Chondrocyte (in vitro differentiated cells): ENCODE measurements at regions not wholly inside any gene's neighbourhood (a gene's known extent, or its start where the extent isn't known, plus 50 kb on each side); places are given as distances from the start of the nearest gene placed in this dataset.
"Not testable (repeated sequence)": the region's sequence is repeated elsewhere in the genome, so short reads cannot be mapped to it uniquely, and the experiment has no call there.

Source experiments
- DNase-seq: peaks from one replicate; pipeline ENCODE4 v3.0.0; 2021; ENCODE audit warnings: mixed read lengths, low spot score
- H3K27ac Mint-ChIP-seq: one replicate; pipeline ENCODE4 v1.8.0; 2021; ENCODE audit warnings: mild to moderate bottlenecking, moderate library complexity, mixed read lengths; ENCODE audit not compliant: unreplicated experiment
- H3K27me3 Mint-ChIP-seq: 2 replicates; pipeline ENCODE4 v1.8.0; 2021; ENCODE audit warnings: low read depth, mixed read lengths
- H3K36me3 Mint-ChIP-seq: 2 replicates; pipeline ENCODE4 v1.8.0; 2021; ENCODE audit warnings: low read depth, mixed read lengths
- H3K4me1 Mint-ChIP-seq: 2 replicates; pipeline ENCODE4 v1.8.0; 2021; ENCODE audit warnings: low read depth, mild to moderate bottlenecking, mixed read lengths
- H3K4me3 Mint-ChIP-seq: one replicate; pipeline ENCODE4 v1.8.0; 2021; ENCODE audit warnings: mild to moderate bottlenecking, moderate library complexity, mixed read lengths; ENCODE audit not compliant: unreplicated experiment
- H3K9me3 Mint-ChIP-seq: 2 replicates; pipeline ENCODE4 v1.8.0; 2021; ENCODE audit warnings: low read depth, mixed read lengths
- TF ChIP-seq, protein P1 (sequence below): fragments of 200-600 bp; sonication (generic); IDR thresholded peaks from 2 replicates; pipeline ENCODE4 v1.5.0; 2021; ENCODE audit warnings: antibody characterized with exemption, mild to moderate bottlenecking, moderate library complexity

DNA sequence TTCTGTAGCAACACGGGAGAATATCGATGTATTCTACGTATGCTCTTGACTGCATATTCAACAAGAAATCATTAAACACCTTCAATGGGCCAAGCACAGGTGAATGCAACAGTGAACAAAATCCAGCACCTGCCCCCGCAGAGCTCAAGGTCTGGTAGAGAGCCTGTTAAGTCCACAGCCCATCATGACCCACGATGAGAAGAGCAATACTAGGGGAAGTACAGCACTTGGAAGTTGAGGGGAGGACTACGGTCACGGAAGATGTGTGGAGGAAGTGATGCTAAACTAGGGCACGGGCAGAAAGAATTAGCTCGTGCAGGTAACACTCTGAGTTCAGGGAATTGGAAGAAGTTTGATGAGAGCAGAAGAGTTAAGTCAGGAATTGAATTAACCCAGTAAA lies 253.6 kb downstream of the HAPSTR1 start:
- peaks cover 15% of the 10 kb centered on the region for H3K9me3 Mint-ChIP-seq
- no peaks in the 10 kb centered on the region for H3K4me1 Mint-ChIP-seq
- TF ChIP-seq, protein P1, sequence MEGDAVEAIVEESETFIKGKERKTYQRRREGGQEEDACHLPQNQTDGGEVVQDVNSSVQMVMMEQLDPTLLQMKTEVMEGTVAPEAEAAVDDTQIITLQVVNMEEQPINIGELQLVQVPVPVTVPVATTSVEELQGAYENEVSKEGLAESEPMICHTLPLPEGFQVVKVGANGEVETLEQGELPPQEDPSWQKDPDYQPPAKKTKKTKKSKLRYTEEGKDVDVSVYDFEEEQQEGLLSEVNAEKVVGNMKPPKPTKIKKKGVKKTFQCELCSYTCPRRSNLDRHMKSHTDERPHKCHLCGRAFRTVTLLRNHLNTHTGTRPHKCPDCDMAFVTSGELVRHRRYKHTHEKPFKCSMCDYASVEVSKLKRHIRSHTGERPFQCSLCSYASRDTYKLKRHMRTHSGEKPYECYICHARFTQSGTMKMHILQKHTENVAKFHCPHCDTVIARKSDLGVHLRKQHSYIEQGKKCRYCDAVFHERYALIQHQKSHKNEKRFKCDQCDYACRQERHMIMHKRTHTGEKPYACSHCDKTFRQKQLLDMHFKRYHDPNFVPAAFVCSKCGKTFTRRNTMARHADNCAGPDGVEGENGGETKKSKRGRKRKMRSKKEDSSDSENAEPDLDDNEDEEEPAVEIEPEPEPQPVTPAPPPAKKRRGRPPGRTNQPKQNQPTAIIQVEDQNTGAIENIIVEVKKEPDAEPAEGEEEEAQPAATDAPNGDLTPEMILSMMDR, result no peak
- H3K27ac Mint-ChIP-seq, result no peak overlapping the region
- H3K36me3 Mint-ChIP-seq, result no peaks in the 10 kb centered on the region
- no peaks in the 10 kb centered on the region for H3K27me3 Mint-ChIP-seq
- H3K4me3 Mint-ChIP-seq, result no peak overlapping the region
- DNase-seq, result no peak

DNA sequence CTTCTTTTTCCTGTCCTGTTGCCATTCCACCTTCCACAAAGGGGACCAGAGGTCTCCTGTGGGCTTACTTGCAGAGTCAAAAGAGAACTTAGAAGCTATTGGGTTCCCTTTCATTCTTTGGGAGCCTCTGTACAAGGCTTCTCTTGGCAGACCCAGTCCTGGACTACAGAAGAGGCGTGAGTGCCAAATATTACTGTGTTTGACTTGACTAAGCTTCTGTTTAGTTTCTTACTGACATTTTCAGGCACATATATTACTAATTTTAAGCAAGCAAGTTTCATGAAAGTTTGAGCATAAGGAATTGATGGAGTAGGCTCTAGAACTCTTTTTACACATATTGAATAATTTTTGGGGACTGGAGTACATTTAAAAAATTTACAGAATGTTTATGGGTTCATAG lies 254.4 kb downstream of the HAPSTR1 start:
- H3K4me1 Mint-ChIP-seq, result no peaks in the 10 kb centered on the region
- no peak for DNase-seq
- H3K27ac Mint-ChIP-seq, result no peak overlapping the region
- no peak overlapping the region for H3K4me3 Mint-ChIP-seq
- TF ChIP-seq, protein P1, result no peak
- H3K36me3 Mint-ChIP-seq, result no peaks in the 10 kb centered on the region
- peaks cover 15% of the 10 kb centered on the region for H3K9me3 Mint-ChIP-seq
- H3K27me3 Mint-ChIP-seq, result no peaks in the 10 kb centered on the region

DNA sequence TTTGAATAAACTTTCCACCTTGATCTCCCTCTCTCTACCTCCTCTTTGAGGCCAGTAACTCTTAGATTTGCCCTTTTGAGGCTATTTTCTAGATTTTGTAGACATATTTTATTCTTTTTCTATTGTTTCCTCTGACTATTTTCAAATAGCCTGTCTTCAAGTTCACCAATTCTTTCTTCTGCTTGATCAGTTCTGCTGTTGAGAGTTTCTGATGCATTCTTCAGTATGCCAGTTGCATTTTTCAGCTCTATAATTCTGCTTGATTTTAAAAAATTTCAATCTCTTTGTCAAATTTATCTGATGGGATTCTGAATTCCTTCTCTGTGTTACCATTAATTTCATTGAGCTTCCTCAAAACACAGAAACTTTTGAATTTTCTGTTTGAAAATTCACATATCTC lies 257.5 kb downstream of the HAPSTR1 start:
- Mint-ChIP-seq H3K4me1 (no peaks in the 10 kb centered on the region), H3K4me3 (no peak overlapping the region), H3K27me3 (no peaks in the 10 kb centered on the region), H3K27ac (no peak overlapping the region), H3K36me3 (no peaks in the 10 kb centered on the region), H3K9me3 (peaks cover 15% of the 10 kb centered on the region)
- DNase-seq, result no peak
- TF ChIP-seq, protein P1, result no peak

DNA sequence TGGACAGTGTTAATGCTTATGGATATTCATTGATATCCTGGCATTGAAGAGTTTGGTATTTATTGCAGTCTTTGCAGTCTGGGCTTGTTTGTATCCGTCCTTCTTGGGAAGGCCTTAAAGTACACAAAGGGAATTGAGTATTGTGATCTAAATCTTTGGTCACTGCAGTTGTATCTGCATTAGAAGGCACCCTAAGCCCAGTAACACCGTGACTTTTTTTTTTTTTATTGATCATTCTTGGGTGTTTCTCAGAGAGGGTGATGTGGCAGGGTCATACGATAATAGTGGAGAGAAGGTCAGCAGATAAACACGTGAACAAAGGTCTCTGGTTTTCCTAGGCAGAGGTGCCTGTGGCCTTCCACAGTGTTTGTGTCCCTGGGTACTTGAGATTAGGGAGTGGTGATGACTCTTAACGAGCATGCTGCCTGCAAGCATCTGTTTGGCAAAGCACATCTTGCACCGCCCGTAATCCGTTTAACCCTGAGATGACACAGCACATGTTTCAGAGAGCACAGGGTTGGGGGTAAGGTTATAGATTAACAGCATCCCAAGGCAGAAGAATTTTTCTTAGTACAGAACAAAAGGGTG lies 258.0 kb downstream of the HAPSTR1 start:
- not testable (repeated sequence) for H3K36me3 Mint-ChIP-seq, H3K27me3 Mint-ChIP-seq, H3K4me3 Mint-ChIP-seq, DNase-seq, H3K27ac Mint-ChIP-seq, H3K4me1 Mint-ChIP-seq
- peaks cover 15% of the 10 kb centered on the region for H3K9me3 Mint-ChIP-seq

DNA sequence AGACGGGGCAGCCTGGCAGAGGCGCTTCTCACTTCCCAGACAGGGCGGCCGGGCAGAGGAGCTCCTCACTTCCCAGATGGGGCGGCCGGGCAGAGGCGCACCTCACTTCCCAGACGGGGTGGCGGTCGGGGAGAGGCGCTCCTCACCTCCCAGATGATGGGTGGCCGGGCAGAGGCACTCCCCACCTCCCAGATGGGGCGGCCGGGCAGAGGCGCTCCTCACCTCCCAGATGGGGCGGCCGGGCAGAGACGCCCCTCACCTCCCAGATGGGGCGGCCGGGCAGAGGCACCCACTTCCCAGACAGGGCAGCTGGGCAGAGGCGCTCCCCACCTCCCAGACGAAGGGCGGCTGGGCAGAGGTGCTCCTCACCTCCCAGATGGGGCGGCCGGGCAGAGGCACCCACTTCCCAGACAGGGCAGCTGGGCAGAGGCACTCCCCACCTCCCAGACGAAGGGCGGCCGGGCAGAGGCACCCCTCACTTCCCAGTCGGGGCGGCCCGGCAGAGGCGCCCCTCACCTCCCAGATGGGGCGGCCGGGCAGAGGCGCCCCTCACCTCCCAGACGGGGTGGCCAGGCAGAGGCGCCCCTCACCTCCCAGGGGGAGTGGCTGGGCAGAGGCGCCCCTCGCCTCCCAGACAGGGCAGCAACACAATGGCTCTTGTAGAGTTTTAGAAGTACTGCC lies 258.8 kb downstream of the HAPSTR1 start:
- H3K27me3 Mint-ChIP-seq, H3K27ac Mint-ChIP-seq, H3K36me3 Mint-ChIP-seq, H3K4me1 Mint-ChIP-seq, H3K4me3 Mint-ChIP-seq, DNase-seq: not testable (repeated sequence)
- H3K9me3 Mint-ChIP-seq, result peaks cover 15% of the 10 kb centered on the region

DNA sequence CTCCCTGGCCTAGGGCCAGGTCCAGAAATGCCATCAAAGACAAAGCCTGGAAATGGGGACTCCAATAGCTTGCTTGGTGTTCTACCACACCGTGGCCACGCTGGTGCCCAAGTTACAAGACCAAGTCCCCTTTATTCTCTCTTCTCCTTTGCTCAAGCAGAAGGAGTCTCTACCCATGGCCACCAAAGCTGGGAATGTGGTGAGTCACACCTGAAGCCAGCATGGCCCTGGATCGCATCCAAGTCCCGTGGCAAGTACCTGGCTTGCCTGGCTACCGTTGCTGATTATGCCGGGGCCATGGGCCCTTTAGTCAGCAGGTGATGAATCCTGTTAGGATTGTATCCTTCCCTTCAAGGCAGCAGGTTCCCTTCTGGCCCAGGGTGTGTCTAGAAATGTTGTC lies 260.0 kb downstream of the HAPSTR1 start:
- no peaks in the 10 kb centered on the region for H3K27me3 Mint-ChIP-seq
- DNase-seq, result no peak
- no peaks in the 10 kb centered on the region for H3K4me1 Mint-ChIP-seq
- H3K4me3 Mint-ChIP-seq, result no peak overlapping the region
- H3K9me3 Mint-ChIP-seq, result peaks cover 19% of the 10 kb centered on the region
- H3K27ac Mint-ChIP-seq, result no peak overlapping the region
- H3K36me3 Mint-ChIP-seq, result no peaks in the 10 kb centered on the region
- TF ChIP-seq, protein P1, result no peak
